ENCODE measurements at regions not wholly inside any gene's neighbourhood (a gene's known extent, or its start where the extent isn't known, plus 50 kb on each side); places are given as distances from the start of the nearest gene placed in this dataset.

- no peaks in the 10 kb centered on the region for H3K9me3 Mint-ChIP-seq (ENCODE audit: low read depth, unreplicated experiment)
- no peak overlapping the region for H3K4me3 Mint-ChIP-seq (ENCODE audit: low read depth, unreplicated experiment)
- no peaks in the 10 kb centered on the region for H3K36me3 Mint-ChIP-seq (ENCODE audit: insufficient read depth, unreplicated experiment)
- H3K27me3 Mint-ChIP-seq (ENCODE audit: unreplicated experiment): no peaks in the 10 kb centered on the region
- no TSS peak for BruUV-seq (replicated peaks)
- intact Hi-C loops (cut with micrococcal nuclease; ENCODE audit: unreplicated experiment): no loop called here
- CTCF ChIA-PET: interaction anchor here (0.7 kb wide), 2 partner anchors 11 to 1497 kb away, joined by 3 to 5 read pairs; no protein-coding TSS in a partner anchor
- no peak for DNase-seq
- TF ChIP-seq, protein P1, sequence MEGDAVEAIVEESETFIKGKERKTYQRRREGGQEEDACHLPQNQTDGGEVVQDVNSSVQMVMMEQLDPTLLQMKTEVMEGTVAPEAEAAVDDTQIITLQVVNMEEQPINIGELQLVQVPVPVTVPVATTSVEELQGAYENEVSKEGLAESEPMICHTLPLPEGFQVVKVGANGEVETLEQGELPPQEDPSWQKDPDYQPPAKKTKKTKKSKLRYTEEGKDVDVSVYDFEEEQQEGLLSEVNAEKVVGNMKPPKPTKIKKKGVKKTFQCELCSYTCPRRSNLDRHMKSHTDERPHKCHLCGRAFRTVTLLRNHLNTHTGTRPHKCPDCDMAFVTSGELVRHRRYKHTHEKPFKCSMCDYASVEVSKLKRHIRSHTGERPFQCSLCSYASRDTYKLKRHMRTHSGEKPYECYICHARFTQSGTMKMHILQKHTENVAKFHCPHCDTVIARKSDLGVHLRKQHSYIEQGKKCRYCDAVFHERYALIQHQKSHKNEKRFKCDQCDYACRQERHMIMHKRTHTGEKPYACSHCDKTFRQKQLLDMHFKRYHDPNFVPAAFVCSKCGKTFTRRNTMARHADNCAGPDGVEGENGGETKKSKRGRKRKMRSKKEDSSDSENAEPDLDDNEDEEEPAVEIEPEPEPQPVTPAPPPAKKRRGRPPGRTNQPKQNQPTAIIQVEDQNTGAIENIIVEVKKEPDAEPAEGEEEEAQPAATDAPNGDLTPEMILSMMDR (IDR thresholded peaks at IDR 0.05; ENCODE audit: unreplicated experiment): no peak
- H3K4me1 Mint-ChIP-seq (ENCODE audit: low read depth, unreplicated experiment): no peaks in the 10 kb centered on the region
- no peak overlapping the region for H3K27ac Mint-ChIP-seq (ENCODE audit: unreplicated experiment)
Measured at GRCh38 chr13:33752094-33752493, 65.9 kb upstream of the RFC3 start.

DNA sequence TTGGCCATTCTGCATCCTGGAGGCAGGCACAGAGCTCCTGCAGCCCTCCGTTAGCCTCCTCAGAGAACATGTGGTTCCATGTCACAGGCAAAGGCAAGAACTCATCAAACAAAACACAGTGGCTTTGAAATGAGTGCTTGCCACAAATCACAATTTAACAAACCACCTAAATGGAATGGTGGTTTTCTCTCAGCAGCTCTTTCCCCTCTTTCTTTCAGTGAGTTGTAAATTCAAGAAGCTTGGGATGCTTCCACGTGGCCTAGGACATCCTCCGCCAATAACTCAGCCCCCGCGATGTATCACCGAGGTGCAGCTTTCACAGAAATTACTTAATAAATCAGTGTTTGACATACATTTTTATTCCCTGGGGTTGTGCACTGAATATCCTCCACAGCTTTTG is 65.4 kb upstream of the RFC3 start:
- Mint-ChIP-seq H3K4me3 (ENCODE audit: low read depth, unreplicated experiment) (no peak overlapping the region), H3K9me3 (ENCODE audit: low read depth, unreplicated experiment) (no peaks in the 10 kb centered on the region), H3K27me3 (ENCODE audit: unreplicated experiment) (no peaks in the 10 kb centered on the region), H3K4me1 (ENCODE audit: low read depth, unreplicated experiment) (no peaks in the 10 kb centered on the region), H3K27ac (ENCODE audit: unreplicated experiment) (no peak overlapping the region), H3K36me3 (ENCODE audit: insufficient read depth, unreplicated experiment) (no peaks in the 10 kb centered on the region)
- intact Hi-C loops (cut with micrococcal nuclease; ENCODE audit: unreplicated experiment): no loop called here
- CTCF ChIA-PET: no interaction called here
- BruUV-seq (replicated peaks): no TSS peak
- DNase-seq: no peak
- TF ChIP-seq, protein P1 (IDR thresholded peaks at IDR 0.05; ENCODE audit: unreplicated experiment): no peak

GRCh38 chr13:33756929-33757328 is 61.0 kb upstream of the RFC3 start:
- intact Hi-C loops (cut with micrococcal nuclease; ENCODE audit: unreplicated experiment): no loop called here
- Mint-ChIP-seq H3K9me3 (ENCODE audit: low read depth, unreplicated experiment) (no peaks in the 10 kb centered on the region), H3K27ac (ENCODE audit: unreplicated experiment) (no peak overlapping the region), H3K27me3 (ENCODE audit: unreplicated experiment) (no peaks in the 10 kb centered on the region), H3K4me1 (ENCODE audit: low read depth, unreplicated experiment) (no peaks in the 10 kb centered on the region), H3K4me3 (ENCODE audit: low read depth, unreplicated experiment) (no peak overlapping the region), H3K36me3 (ENCODE audit: insufficient read depth, unreplicated experiment) (no peaks in the 10 kb centered on the region)
- TF ChIP-seq, protein P1 (IDR thresholded peaks at IDR 0.05; ENCODE audit: unreplicated experiment): no peak
- no TSS peak for BruUV-seq (replicated peaks)
- CTCF ChIA-PET: no interaction called here
- DNase-seq: no peak

GRCh38 chr13:33757713-33758112 is 60.2 kb upstream of the RFC3 start:
- BruUV-seq (replicated peaks): no TSS peak
- CTCF ChIA-PET: no interaction called here
- H3K27me3 Mint-ChIP-seq (ENCODE audit: unreplicated experiment): no peaks in the 10 kb centered on the region
- intact Hi-C loops (cut with micrococcal nuclease; ENCODE audit: unreplicated experiment): no loop called here
- DNase-seq: no peak
- no peaks in the 10 kb centered on the region for H3K9me3 Mint-ChIP-seq (ENCODE audit: low read depth, unreplicated experiment)
- TF ChIP-seq, protein P1 (IDR thresholded peaks at IDR 0.05; ENCODE audit: unreplicated experiment): no peak
- H3K4me1 Mint-ChIP-seq (ENCODE audit: low read depth, unreplicated experiment): no peaks in the 10 kb centered on the region
- H3K4me3 Mint-ChIP-seq (ENCODE audit: low read depth, unreplicated experiment): no peak overlapping the region
- no peaks in the 10 kb centered on the region for H3K36me3 Mint-ChIP-seq (ENCODE audit: insufficient read depth, unreplicated experiment)
- H3K27ac Mint-ChIP-seq (ENCODE audit: unreplicated experiment): no peak overlapping the region

Measured in Calu3 (cell line).